Neural cell (in vitro differentiated cells): ENCODE measurements at regions not wholly inside any gene's neighbourhood (a gene's known extent, or its start where the extent isn't known, plus 50 kb on each side); places are given as distances from the start of the nearest gene placed in this dataset.
"Not testable (repeated sequence)": the region's sequence is repeated elsewhere in the genome, so short reads cannot be mapped to it uniquely, and the experiment has no call there.

Source experiments
- H2AFZ ChIP-seq: fragments of 200-600, 300-800 bp; sonication (generic), shearing (Covaris generic); 2 replicates; pipeline ENCODE4 v1.6.0; 2014; ENCODE audit warnings: low read depth, mild to moderate bottlenecking, antibody characterized with exemption, low read length, moderate library complexity
- H3F3A ChIP-seq: fragments of 200-600 bp; shearing (Covaris generic); 2 replicates; pipeline ENCODE4 v1.6.1; 2016; ENCODE audit warnings: mild to moderate bottlenecking, moderate library complexity, mixed read lengths, antibody characterized with exemption, low read length; ENCODE audit not compliant: insufficient read depth, poor library complexity, severe bottlenecking
- H3K27ac ChIP-seq: fragments of 200-600, 300-800 bp; sonication (generic), shearing (Covaris generic); 2 replicates; pipeline ENCODE4 v1.5.1; 2014; ENCODE audit warnings: mild to moderate bottlenecking, low read length, moderate library complexity
- H3K27me3 ChIP-seq: fragments of 300-800, 200-600 bp; sonication (generic), shearing (Covaris generic); 2 replicates; pipeline ENCODE4 v1.6.0; 2014; ENCODE audit warnings: mild to moderate bottlenecking, low read depth, low read length, moderate library complexity; ENCODE audit not compliant: insufficient read depth
- H3K36me3 ChIP-seq: fragments of 300-800, 200-600 bp; sonication (generic), shearing (Covaris generic); 2 replicates; pipeline ENCODE4 v1.5.1; 2014; ENCODE audit warnings: mild to moderate bottlenecking, antibody characterized with exemption, low read length, moderate library complexity; ENCODE audit not compliant: insufficient read depth
- H3K4me2 ChIP-seq: fragments of 300-800, 200-600 bp; sonication (generic), shearing (Covaris generic); 2 replicates; pipeline ENCODE4 v1.6.0; 2014; ENCODE audit warnings: mild to moderate bottlenecking, low read length
- H3K4me3 ChIP-seq: fragments of 300-800, 200-600 bp; sonication (generic), shearing (Covaris generic); 2 replicates; pipeline ENCODE4 v1.5.1; 2014; ENCODE audit warnings: mild to moderate bottlenecking, low read length, moderate library complexity
- H3K79me2 ChIP-seq: fragments of 200-600 bp; shearing (Covaris generic); replicated peaks from 2 replicates; pipeline ENCODE4 v1.6.0; 2014; ENCODE audit warnings: mild to moderate bottlenecking, low read length, moderate library complexity; ENCODE audit not compliant: insufficient read depth
- H3K9ac ChIP-seq: fragments of 300-800, 200-600 bp; sonication (generic), shearing (Covaris generic); 2 replicates; pipeline ENCODE4 v1.6.1; 2016; ENCODE audit warnings: mild to moderate bottlenecking, low read length, mixed read lengths
- H3K9me2 ChIP-seq: fragments of 200-600 bp; shearing (Covaris generic); 2 replicates; pipeline ENCODE4 v1.6.1; 2016; ENCODE audit warnings: mild to moderate bottlenecking, low read length, mixed read lengths; ENCODE audit not compliant: insufficient read depth
- H3K9me3 ChIP-seq: fragments of 200-600, 300-800 bp; sonication (generic), shearing (Covaris generic); 2 replicates; pipeline ENCODE4 v1.6.1; 2016; ENCODE audit warnings: mild to moderate bottlenecking, mixed run types, low read length, moderate library complexity, mixed read lengths
- H4K20me1 ChIP-seq: fragments of 200-600 bp; shearing (Covaris generic); 2 replicates; pipeline ENCODE4 v1.6.1; 2016; ENCODE audit warnings: mild to moderate bottlenecking, mixed run types; ENCODE audit not compliant: insufficient read depth
- CTCF ChIP-seq: fragments of 450-650 bp; IDR thresholded peaks from 2 replicates; pipeline ENCODE4 v1.5.1; 2014; ENCODE audit warnings: antibody characterized with exemption, mild to moderate bottlenecking, moderate library complexity; ENCODE audit not compliant: poor library complexity, severe bottlenecking
- EP300 ChIP-seq: fragments of 450-650 bp; conservative IDR thresholded peaks from 2 replicates; pipeline ENCODE4 v1.6.1; 2014; ENCODE audit warnings: antibody characterized with exemption, mild to moderate bottlenecking, moderate library complexity; ENCODE audit not compliant: poor library complexity, severe bottlenecking
- EZH2 ChIP-seq: fragments of 200-600, 300-800 bp; shearing (Covaris generic), sonication (generic); IDR thresholded peaks from 2 replicates; pipeline ENCODE4 v1.6.1; 2014; ENCODE audit warnings: antibody characterized with exemption, low read length, borderline replicate concordance, mild to moderate bottlenecking; ENCODE audit not compliant: insufficient read depth, poor library complexity, severe bottlenecking
- MXI1 ChIP-seq: fragments of 450-650 bp; conservative IDR thresholded peaks from 2 replicates; pipeline ENCODE4 v1.6.1; 2014; ENCODE audit warnings: antibody characterized with exemption, mild to moderate bottlenecking; ENCODE audit not compliant: poor library complexity, severe bottlenecking
- POLR2AphosphoS5 ChIP-seq: IDR thresholded peaks from 2 replicates; pipeline ENCODE4 v1.6.1; 2012
- RAD21 ChIP-seq: fragments of 450-650 bp; conservative IDR thresholded peaks from 2 replicates; pipeline ENCODE4 v1.6.1; 2014; ENCODE audit warnings: antibody characterized with exemption, mild to moderate bottlenecking, moderate library complexity
- REST ChIP-seq: IDR thresholded peaks from 2 replicates; pipeline ENCODE4 v1.6.1; 2012; ENCODE audit warnings: borderline replicate concordance
- SMC3 ChIP-seq: fragments of 450-650 bp; conservative IDR thresholded peaks from 2 replicates; pipeline ENCODE4 v1.6.1; 2014; ENCODE audit warnings: antibody characterized with exemption, mild to moderate bottlenecking, moderate library complexity; ENCODE audit not compliant: poor library complexity
- TAF1 ChIP-seq: IDR thresholded peaks from 2 replicates; pipeline ENCODE4 v1.6.1; 2012; ENCODE audit warnings: low read depth

DNA sequence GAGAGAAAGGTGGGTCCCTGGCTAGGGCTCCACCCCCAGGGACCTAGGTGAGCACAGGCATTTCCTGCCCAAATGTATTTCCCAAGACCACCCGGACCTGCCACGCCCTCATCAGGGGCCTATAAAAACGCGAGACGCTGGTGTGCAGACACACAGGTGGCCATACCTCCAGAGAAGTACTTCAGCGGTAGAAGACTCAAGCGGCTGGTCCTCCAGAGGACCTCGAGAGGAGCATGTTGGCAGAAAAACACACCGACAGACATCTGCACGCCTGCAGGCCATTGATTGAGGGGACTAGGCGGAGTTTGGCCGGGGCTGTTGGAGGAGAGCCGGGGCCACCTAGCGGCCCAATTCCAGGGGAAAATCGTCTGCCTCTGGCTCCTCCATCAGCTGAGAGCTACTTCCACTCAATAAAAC, 695.8 kb upstream of the MMS22L start:
- no peak overlapping the region for H3K9ac ChIP-seq
- H3K36me3 ChIP-seq, result no peaks in the 10 kb centered on the region
- no peaks in the 10 kb centered on the region for H3K9me2 ChIP-seq
- H3K4me3 ChIP-seq, result no peak overlapping the region
- H3F3A ChIP-seq, result no peaks in the 10 kb centered on the region
- no peak overlapping the region for H2AFZ ChIP-seq
- TF ChIP-seq POLR2AphosphoS5 (no peak), RAD21 (no peak), SMC3 (no peak), CTCF (no peak), TAF1 (no peak), MXI1 (no peak), EP300 (no peak), EZH2 (no peak), REST (no peak)
- H3K9me3 ChIP-seq, result no peaks in the 10 kb centered on the region
- H3K27me3 ChIP-seq, result no peaks in the 10 kb centered on the region
- no peaks in the 10 kb centered on the region for H3K79me2 ChIP-seq
- H3K27ac ChIP-seq, result no peak overlapping the region
- no peaks in the 10 kb centered on the region for H4K20me1 ChIP-seq
- no peak overlapping the region for H3K4me2 ChIP-seq

GRCh38 chr6:97979285-97979684, 696.3 kb upstream of the MMS22L start:
- H3K4me3 ChIP-seq, H3K27ac ChIP-seq, H3K9me3 ChIP-seq, H3F3A ChIP-seq, H4K20me1 ChIP-seq, H3K79me2 ChIP-seq, H2AFZ ChIP-seq, H3K9me2 ChIP-seq, H3K9ac ChIP-seq, H3K4me2 ChIP-seq, H3K27me3 ChIP-seq, H3K36me3 ChIP-seq: not testable (repeated sequence)

DNA sequence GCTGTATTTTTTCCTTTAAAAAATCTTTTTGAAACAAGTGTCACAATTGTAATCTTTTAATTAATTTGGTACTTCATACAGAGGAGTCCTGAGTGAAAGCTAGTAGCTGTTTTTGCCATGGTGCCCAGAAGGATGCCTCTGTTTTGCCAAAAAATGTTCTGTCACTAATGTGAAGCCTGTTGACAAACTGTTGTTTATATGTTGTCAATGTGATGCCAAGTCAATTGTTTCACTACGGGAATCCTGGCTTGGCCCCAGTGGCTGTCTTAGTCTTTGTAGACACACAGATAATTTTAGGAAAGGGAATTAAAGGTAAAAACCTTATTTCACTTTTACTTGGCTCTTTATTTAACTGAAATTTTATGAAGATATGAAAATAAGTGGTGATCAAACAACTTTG, 706.4 kb upstream of the MMS22L start:
- no peak for TF ChIP-seq RAD21
- no peak for TF ChIP-seq TAF1
- no peak for TF ChIP-seq REST
- TF ChIP-seq EP300, result no peak
- TF ChIP-seq POLR2AphosphoS5, result no peak
- Histone ChIP-seq H3K36me3 (no peaks in the 10 kb centered on the region), H2AFZ (no peak overlapping the region), H3K27ac (no peak overlapping the region), H3K4me2 (no peak overlapping the region), H3F3A (no peaks in the 10 kb centered on the region), H3K9me3 (no peaks in the 10 kb centered on the region), H3K9ac (no peak overlapping the region), H3K27me3 (no peaks in the 10 kb centered on the region), H3K9me2 (no peaks in the 10 kb centered on the region), H4K20me1 (no peaks in the 10 kb centered on the region), H3K4me3 (no peak overlapping the region), H3K79me2 (no peaks in the 10 kb centered on the region)
